ENCODE measurements at regions not wholly inside any gene's neighbourhood (a gene's known extent, or its start where the extent isn't known, plus 50 kb on each side); places are given as distances from the start of the nearest gene placed in this dataset.
"Not testable (repeated sequence)": the region's sequence is repeated elsewhere in the genome, so short reads cannot be mapped to it uniquely, and the experiment has no call there.

- H3K9me3 ChIP-seq; ATAC-seq; H3K36me3 ChIP-seq (ENCODE audit: insufficient read depth in 1 of 2, low read depth in 1 of 2); H3K27ac ChIP-seq; H3K4me1 ChIP-seq; intact Hi-C loops (cut with DNase I); H3K27me3 ChIP-seq (ENCODE audit: insufficient read depth in 3 of 3, low read length in 2 of 3); DNase-seq; H3K4me3 ChIP-seq: not testable (repeated sequence)
- 38 to 81% (median 58%) methylated on average over 2 of the region's 5 CpGs for WGBS, 3 donors
Observed at GRCh38 chr2:87956613-87957012, 59.7 kb downstream of the RNU2-63P start.

GRCh38 chr2:87949008-87949407 is 67.3 kb downstream of the RNU2-63P start:
- intact Hi-C loops (cut with DNase I); ATAC-seq: not testable (repeated sequence)
- no CpG with 5 or more reads among the region's 1 CpG for WGBS, 3 donors

GRCh38 chr2:87946644-87947370 is 69.5 kb downstream of the RNU2-63P start:
- WGBS, 3 donors = no CpG with 5 or more reads among the region's 3 CpGs
- H3K4me1 ChIP-seq; H3K36me3 ChIP-seq (ENCODE audit: insufficient read depth in 1 of 2, low read depth in 1 of 2); DNase-seq; H3K27ac ChIP-seq; intact Hi-C loops (cut with DNase I); H3K9me3 ChIP-seq; H3K4me3 ChIP-seq; H3K27me3 ChIP-seq (ENCODE audit: insufficient read depth in 3 of 3, low read length in 2 of 3); ATAC-seq: not testable (repeated sequence)

More at GRCh38 chr2:87949008-87949407, 67.3 kb downstream of the RNU2-63P start:
- not testable (repeated sequence) for H3K27ac ChIP-seq; H3K36me3 ChIP-seq (ENCODE audit: insufficient read depth in 1 of 2, low read depth in 1 of 2); H3K9me3 ChIP-seq; H3K4me3 ChIP-seq; H3K27me3 ChIP-seq (ENCODE audit: insufficient read depth in 3 of 3, low read length in 2 of 3); H3K4me1 ChIP-seq; DNase-seq

GRCh38 chr2:87939299-87939698 is 77.0 kb downstream of the RNU2-63P start:
- DNase-seq; H3K36me3 ChIP-seq (ENCODE audit: insufficient read depth in 1 of 2, low read depth in 1 of 2); H3K9me3 ChIP-seq; H3K27ac ChIP-seq; intact Hi-C loops (cut with DNase I); ATAC-seq; H3K27me3 ChIP-seq (ENCODE audit: insufficient read depth in 3 of 3, low read length in 2 of 3); H3K4me1 ChIP-seq; H3K4me3 ChIP-seq: not testable (repeated sequence)
- WGBS, 3 donors = 47 to 58% (median 49%) methylated on average over 1 to 2 of the region's 2 CpGs

- H3K9me3 ChIP-seq; DNase-seq; H3K36me3 ChIP-seq (ENCODE audit: insufficient read depth in 1 of 2, low read depth in 1 of 2); H3K4me1 ChIP-seq; H3K4me3 ChIP-seq; ATAC-seq; H3K27me3 ChIP-seq (ENCODE audit: insufficient read depth in 3 of 3, low read length in 2 of 3); H3K27ac ChIP-seq; intact Hi-C loops (cut with DNase I): not testable (repeated sequence)
- WGBS, 3 donors = 83 to 85% (median 84%) methylated on average over 4 of the region's 4 CpGs
Observed at GRCh38 chr2:87919023-87919665, 93.5 kb upstream of the RGPD2 start.

- intact Hi-C loops (cut with DNase I); H3K27me3 ChIP-seq (ENCODE audit: insufficient read depth in 3 of 3, low read length in 2 of 3); DNase-seq; H3K9me3 ChIP-seq; H3K4me3 ChIP-seq; H3K4me1 ChIP-seq; H3K36me3 ChIP-seq (ENCODE audit: insufficient read depth in 1 of 2, low read depth in 1 of 2); H3K27ac ChIP-seq; ATAC-seq: not testable (repeated sequence)
Observed at GRCh38 chr2:87917194-87917593, 91.6 kb upstream of the RGPD2 start.

- ATAC-seq, H3K27ac ChIP-seq: not testable (repeated sequence)
Observed at GRCh38 chr2:87910848-87911247, 85.3 kb upstream of the RGPD2 start.

GRCh38 chr2:87909042-87909441 is 83.4 kb upstream of the RGPD2 start:
- H3K9me3 ChIP-seq; DNase-seq; H3K4me1 ChIP-seq; ATAC-seq; H3K27me3 ChIP-seq (ENCODE audit: insufficient read depth in 3 of 3, low read length in 2 of 3); H3K4me3 ChIP-seq; H3K27ac ChIP-seq; intact Hi-C loops (cut with DNase I); H3K36me3 ChIP-seq (ENCODE audit: insufficient read depth in 1 of 2, low read depth in 1 of 2): not testable (repeated sequence)
- WGBS, 3 donors = 34 to 58% (median 47%) methylated on average over 1 of the region's 1 CpG

More at GRCh38 chr2:87910848-87911247, 85.3 kb upstream of the RGPD2 start:
- H3K9me3 ChIP-seq; H3K4me3 ChIP-seq; H3K27me3 ChIP-seq (ENCODE audit: insufficient read depth in 3 of 3, low read length in 2 of 3); H3K36me3 ChIP-seq (ENCODE audit: insufficient read depth in 1 of 2, low read depth in 1 of 2); H3K4me1 ChIP-seq; intact Hi-C loops (cut with DNase I); DNase-seq: not testable (repeated sequence)
- 57 to 88% methylated on average over 1 of the region's 1 CpG; no CpG with 5 or more reads in 1 of the 3 donors for WGBS, 3 donors

- intact Hi-C loops (cut with DNase I); ATAC-seq; H3K27ac ChIP-seq; DNase-seq; H3K27me3 ChIP-seq (ENCODE audit: insufficient read depth in 3 of 3, low read length in 2 of 3); H3K36me3 ChIP-seq (ENCODE audit: insufficient read depth in 1 of 2, low read depth in 1 of 2); H3K4me3 ChIP-seq; H3K9me3 ChIP-seq; H3K4me1 ChIP-seq: not testable (repeated sequence)
- 92 to 98% (median 94%) methylated on average over 2 of the region's 4 CpGs for WGBS, 3 donors
Observed at GRCh38 chr2:87907556-87908099, 82.0 kb upstream of the RGPD2 start.

GRCh38 chr2:87903242-87904114 is 77.9 kb upstream of the RGPD2 start:
- H3K9me3 ChIP-seq; intact Hi-C loops (cut with DNase I): not testable (repeated sequence)
- WGBS, 3 donors = 41 to 53% (median 49%) methylated on average over 4 to 5 of the region's 6 CpGs

More at GRCh38 chr2:87903242-87904114, 77.9 kb upstream of the RGPD2 start:
- not testable (repeated sequence) for H3K27ac ChIP-seq; H3K36me3 ChIP-seq (ENCODE audit: insufficient read depth in 1 of 2, low read depth in 1 of 2); H3K4me3 ChIP-seq; H3K27me3 ChIP-seq (ENCODE audit: insufficient read depth in 3 of 3, low read length in 2 of 3); DNase-seq; H3K4me1 ChIP-seq
- peak in 3 of 4 donors; percentile 34 to 56 (median 40) for ATAC-seq

Data from psoas muscle (tissue), 7 donors.